Fibroblast of the aortic adventitia (primary cell): ENCODE measurements at regions not wholly inside any gene's neighbourhood (a gene's known extent, or its start where the extent isn't known, plus 50 kb on each side); places are given as distances from the start of the nearest gene placed in this dataset.

ENCODE experiments used
- DNase-seq: peaks from one replicate; pipeline ENCODE4 v3.0.0-alpha.2; 2010; ENCODE audit warnings: low read depth
- H3K4me3 ChIP-seq: 2 replicates; pipeline ENCODE4 v1.5.1; 2011; ENCODE audit warnings: low read depth, mild to moderate bottlenecking, control low read depth, low read length, moderate library complexity
- CTCF ChIP-seq: IDR thresholded peaks from 2 replicates; pipeline ENCODE4 v1.5.1; 2011; ENCODE audit warnings: mild to moderate bottlenecking, low read length, control low read depth, inconsistent platforms; ENCODE audit not compliant: insufficient read depth
- small RNA-seq: library from RNA; depleted of rRNA; stranded (forward); fragments of <200 nt; gene quantifications from one replicate; pipeline ENCODE3, GENCODE V24; 2012

- TF ChIP-seq CTCF, result no peak
- DNase-seq, result no peak
- H3K4me3 ChIP-seq, result no peak overlapping the region
Measured at GRCh38 chr3:111473550-111473949, 68.4 kb upstream of the CD96 start.

GRCh38 chr3:111476701-111477100 is 65.3 kb upstream of the CD96 start:
- no peak for DNase-seq
- no peak for TF ChIP-seq CTCF
- no peak overlapping the region for H3K4me3 ChIP-seq

- no peak for DNase-seq
- TF ChIP-seq CTCF, result no peak
- H3K4me3 ChIP-seq, result no peak overlapping the region
Measured at GRCh38 chr3:111480091-111480490, 61.9 kb upstream of the CD96 start.

GRCh38 chr3:111481551-111481950 is 60.4 kb upstream of the CD96 start:
- no peak for TF ChIP-seq CTCF
- no peak overlapping the region for H3K4me3 ChIP-seq
- peak; percentile 55 for DNase-seq

- no peak overlapping the region for H3K4me3 ChIP-seq
- no peak for DNase-seq
- no peak for TF ChIP-seq CTCF
Measured at GRCh38 chr3:111482574-111482973, 59.4 kb upstream of the CD96 start.

- TF ChIP-seq CTCF, result no peak
- no peak overlapping the region for H3K4me3 ChIP-seq
- peak; percentile 52 for DNase-seq
Measured at GRCh38 chr3:111485086-111485485, 56.9 kb upstream of the CD96 start.

Small RNA genes in the stretch of these regions (small RNA-seq; reads per million reads assigned to genes)
- gene ATP6V0CP2, result 0.64 reads per million, percentile 6 among the genes with 10 or more reads in this experiment
